ENCODE measurements at regions not wholly inside any gene's neighbourhood (a gene's known extent, or its start where the extent isn't known, plus 50 kb on each side); places are given as distances from the start of the nearest gene placed in this dataset.

DNA sequence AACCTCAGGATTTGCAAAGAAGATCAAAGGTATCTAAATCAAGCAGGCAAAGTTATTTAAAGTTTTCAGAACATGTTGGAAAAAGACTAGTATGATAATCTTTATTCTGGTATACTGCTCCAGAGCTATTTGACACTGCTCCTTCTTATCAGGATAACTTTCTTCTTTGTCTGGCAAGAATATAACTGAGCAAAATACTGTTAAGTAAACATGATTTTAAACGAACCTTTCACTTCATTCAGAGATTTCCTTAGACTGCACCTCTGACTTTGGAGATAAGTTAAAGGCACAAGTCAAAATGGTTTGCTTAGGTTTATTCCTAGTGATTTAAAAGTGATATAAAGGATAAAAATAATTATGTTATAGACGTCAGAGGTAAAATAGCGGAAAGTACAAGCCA is 103.9 kb upstream of the CCDC190 start:
- no peak for FAIRE-seq

DNA sequence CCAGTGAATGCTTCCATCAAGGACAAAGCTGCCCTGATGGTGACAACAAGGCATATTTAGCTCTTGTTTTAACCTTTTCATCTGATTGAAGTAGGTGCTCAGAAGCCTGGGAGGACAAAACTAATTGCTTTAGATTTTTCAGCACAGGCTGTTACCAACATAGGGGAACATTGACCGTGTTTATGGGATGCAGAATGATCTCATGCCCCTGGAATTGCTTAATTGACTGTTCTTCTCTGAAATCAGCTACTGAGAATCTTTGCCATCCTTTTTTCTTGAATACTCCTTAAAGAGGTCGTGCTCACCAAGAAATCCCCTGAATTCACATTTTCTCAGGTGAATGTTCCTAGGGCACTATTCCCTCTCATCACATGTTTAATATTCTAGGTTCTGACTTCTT is 95.9 kb upstream of the CCDC190 start:
- FAIRE-seq = no peak

DNA sequence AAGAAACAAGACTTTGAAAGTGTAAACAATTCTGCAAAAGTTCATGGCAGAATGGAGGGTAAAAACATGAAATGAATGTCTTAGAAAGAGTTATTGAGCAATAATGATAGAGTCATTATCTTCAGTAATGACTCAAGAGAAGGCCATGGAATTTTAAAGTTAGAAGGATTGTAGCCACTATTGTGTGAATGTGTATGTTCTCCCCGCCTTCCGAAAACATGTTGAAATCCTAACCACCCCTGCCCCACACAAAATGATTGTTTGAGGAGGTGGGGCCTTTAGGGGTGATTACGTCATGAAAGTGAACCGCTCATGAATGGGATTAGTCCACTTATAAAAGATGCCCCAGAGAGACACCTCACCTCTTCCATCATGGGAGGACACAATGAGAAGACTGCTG is 93.8 kb upstream of the CCDC190 start:
- FAIRE-seq = no peak

DNA sequence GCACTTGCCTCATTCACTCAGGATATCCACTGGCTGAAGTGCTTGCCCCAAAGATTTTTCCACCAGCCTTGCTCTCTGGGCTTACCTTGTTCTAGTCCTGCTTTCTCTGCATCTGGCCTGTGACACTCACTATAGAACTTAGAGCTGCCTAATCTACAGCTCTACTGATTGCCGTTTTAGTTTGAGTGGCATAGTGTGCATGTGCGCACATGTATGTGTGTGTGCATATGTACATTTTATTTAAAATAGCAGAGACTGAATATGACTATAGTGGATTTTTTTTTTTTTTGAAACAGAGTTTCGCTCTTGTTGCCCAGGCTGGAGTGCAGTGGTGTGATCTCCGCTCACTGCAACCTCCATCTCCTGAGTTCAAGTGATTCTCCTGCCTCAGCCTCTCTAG is 92.0 kb upstream of the CCDC190 start:
- no peak for FAIRE-seq

DNA sequence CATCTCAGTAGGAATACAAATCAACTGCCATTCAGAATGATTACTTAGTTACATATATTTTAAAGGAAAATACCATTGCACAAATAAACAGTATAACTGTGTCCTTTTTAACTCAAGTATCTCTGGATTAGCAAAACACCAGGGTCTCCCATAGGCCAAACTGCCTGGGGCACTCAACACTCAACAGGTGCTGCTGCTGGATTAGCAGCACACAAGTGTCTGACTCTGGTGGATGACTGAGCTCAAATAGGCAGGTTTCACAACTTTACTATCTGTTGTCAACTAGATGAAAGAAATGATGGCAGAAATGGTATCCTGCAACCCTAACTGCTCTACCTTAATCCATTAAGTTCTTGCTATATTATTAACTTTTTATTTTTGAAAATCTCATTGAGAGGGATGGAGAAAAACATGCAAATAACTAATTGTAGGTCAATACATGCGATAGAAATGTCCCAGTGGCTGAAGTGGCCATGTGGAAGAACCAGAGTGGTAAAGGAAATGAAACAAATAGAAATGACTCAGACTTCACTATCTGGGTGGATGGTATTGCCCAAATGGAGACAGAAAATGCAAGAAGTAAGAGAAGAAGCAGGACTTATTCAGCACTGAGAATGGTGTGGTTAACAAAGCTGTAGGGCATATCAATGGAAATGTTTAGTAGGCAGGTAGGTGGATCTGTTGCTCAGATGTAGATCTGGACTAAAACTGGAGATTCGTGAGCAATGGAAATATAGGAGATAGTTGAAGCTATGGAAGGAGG is 90.8 kb upstream of the CCDC190 start:
- FAIRE-seq = no peak

DNA sequence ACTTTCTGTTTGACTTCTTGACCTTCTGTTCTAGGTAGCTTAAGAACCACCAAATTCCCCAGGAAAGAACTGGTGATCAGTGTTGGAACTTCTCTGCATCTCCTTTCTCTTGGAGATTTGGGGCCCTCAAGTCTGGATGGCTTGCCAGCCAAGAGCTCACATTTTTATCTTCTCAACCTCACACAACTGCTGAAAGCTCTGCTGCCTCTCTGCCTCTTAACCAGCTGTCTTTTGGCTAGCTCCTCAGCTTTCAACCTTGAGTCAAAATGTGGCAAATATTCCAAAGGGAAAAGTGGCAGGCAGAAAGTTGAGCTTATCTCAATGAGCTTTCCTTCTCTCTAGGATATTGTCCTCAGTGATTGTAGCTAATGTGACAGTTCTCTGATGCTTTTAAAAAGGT is 89.2 kb upstream of the CCDC190 start:
- FAIRE-seq = no peak

DNA sequence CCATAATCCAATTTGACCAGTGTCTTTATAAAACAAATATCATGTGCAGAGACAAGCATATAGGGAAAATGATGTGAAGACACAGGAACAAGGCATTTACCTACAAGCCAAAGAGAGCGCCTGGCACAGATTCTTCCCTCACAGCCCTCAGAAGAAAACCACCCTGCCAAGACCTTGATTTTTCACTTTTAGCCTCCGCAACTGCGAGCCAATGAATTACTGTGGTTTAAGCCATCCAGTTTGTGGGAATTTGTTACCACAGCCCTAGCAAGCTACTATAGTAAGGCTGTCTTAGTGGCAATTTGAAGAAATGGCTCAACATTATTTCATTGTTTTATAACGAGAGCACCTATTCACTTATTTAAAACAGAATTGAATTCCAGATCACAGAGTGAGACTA is 85.7 kb upstream of the CCDC190 start:
- FAIRE-seq = no peak

DNA sequence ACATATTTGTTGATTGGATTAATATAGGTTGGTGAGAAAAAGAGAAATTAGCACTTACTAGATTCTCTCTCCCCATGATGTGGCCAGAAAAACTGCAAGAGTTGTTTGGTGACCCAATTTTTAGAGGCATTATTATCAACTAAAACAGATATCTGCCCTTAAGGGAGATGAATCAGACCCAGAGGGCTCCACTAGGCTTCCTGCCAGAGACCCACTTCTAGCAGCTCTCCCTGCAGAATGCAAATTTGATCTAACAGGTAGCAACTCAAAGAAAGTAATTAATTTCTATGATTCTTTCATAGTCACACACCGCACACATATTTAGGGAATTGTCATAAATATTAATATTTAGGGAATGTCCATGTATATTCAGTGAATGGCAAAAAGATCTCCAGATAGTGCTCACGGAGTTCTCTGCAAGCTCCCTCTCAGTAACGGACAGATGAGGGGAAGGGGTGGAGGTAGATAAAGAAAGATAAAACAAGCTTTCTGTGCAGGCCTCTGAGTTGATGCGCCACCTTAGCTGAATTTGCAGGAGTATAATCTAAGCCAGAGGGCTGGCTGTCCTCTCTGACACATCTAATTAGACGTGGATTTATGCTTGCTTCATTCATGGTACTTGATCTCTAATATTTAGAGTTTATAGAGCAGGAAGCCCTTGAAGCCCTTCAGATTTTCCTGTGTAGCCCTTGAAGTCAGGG is 84.1 kb upstream of the CCDC190 start:
- no peak for FAIRE-seq

DNA sequence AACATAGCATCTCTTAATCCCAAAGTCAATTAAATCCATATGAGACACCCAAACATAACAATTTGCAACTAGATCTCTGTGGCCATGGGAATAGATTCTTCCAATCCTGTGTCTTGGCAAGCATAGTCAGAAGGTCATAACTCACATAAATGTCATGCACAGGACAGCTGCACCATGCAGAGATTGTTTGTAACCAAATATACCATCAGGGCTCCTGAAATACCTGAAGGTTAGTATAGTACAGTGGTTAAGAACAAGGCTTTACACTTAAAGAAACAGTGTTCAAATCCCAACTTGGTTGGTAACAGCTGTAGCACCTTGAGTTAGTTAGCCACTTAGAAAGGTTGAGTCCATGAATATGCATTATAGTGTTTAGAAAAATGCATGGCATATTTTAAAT is 82.6 kb upstream of the CCDC190 start:
- no peak for FAIRE-seq

DNA sequence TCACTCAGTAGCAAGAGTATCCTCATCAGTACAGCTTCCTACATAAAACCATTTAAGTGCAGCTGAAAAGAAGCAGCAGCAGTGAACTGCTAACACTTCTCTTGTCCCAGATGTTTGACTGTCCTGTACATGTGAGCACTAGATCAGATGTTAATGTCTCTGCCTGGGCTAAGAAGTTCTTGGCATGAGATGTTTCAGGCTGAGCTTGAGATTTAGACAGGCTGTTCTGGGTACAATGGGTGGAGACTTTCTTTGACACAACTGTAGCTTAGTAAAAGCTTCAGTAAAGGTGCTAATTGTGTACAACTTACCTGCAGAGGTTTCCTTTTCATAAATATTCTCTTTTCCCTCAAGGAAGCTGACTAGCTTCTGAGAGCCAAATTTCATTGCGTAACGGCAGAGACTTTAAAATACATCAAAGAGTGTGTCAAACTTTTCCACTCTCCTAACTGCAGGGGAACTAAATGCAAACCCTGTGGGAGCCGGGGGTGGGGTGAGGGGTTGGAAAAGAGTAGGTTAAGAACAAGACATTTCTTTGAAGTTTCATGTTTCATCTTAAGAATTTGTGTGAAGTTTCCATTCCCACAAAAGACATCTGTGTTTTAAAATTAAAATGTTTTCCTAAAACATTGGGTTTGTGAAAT is 82.1 kb upstream of the CCDC190 start:
- FAIRE-seq = no peak

DNA sequence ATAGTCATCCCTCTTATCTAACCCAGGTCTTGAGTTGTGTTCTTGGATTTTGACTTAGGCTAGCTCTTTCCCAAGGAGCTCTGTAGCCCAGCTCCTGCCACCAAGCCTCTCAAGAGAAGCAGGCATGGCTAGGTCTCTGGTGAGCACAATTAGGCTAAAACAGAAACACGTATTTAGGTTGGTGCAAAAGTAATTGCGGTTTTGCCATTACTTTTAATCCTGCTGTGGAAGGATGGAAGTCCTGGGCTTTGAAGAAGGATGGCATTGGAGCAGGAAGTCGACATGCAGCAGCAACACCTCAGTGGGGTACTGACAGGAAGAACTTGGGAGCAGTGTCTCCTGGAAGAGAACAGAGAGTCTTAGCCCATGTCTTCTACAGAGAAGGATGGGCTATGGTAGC is 80.0 kb upstream of the CCDC190 start:
- FAIRE-seq = no peak

DNA sequence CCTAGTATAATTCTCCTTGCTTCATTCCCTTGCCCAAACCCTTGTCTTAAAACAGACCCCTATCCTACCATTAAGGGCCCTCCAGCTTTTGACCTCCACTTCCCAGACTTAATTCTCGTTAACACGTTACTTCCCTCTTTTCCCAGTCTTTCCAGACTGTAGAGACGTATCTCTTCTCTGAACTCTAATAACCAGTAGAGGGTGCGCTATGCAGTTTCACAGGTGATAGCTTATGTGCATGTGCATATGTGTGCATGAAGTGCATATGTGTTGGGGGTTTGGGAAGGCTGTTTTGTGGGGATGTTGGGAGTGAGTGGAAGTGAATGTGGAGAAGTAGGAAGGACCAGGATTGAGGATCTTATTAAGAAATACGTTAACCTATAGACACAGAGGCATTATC is 78.1 kb upstream of the CCDC190 start:
- FAIRE-seq = no peak

DNA sequence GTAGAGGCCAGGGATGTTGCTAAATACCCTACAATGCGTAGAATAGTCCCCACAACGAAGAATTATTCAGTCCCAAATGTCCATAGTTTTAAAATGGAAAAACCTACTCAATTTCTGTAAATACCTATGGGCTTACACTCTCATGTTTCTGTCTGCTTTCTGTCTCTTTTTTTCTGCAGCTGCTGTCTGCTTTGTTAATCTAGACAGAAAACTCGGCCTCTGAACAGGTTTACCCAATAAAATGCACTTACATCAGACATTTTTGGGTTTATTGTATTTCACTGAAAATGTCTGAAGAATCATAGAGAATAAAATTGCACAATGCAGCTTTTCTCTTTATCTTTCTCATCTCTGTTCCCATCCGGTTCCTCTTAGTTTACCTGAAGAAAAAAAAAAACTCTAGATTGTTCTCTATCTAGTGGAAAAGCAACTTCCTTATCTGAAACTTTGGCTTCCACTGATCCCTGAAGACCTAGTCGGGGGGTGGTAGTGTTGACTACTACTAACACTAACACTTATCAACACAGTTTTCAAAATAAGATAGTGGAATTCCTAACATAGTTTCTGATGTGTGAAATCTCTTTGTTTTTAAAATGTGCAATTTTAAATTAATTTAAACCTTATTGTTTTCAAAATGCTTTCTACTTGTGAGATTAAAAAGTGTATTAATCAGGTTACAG is 76.9 kb upstream of the CCDC190 start:
- no peak for FAIRE-seq

DNA sequence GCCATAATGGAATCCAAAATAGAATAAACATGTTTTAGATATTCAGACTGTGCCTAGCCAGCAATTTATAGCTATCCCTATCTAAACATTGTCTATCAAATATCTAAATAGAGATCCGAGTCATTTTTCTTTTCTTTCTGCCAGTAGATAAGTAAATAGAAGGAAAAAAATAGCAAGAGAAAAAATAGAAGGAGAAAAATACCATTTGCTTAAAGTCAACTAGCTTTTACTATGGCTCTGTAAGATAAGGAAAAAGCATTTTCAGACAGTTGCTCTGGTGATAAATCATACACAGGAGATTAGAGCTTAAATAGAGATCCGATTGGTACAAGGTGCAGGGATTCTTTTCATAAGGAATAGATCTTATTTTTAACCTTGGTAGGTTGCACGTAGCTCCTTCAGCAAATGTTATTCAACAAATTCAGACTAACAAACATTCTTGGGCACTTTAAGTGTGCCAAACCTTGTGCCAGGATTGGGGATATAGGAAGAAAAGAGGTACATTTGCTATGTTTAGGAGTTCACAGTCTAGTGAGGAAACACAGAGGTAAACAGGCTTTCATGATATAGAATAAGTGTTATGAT is 70.1 kb upstream of the CCDC190 start:
- FAIRE-seq = peak; percentile 82

DNA sequence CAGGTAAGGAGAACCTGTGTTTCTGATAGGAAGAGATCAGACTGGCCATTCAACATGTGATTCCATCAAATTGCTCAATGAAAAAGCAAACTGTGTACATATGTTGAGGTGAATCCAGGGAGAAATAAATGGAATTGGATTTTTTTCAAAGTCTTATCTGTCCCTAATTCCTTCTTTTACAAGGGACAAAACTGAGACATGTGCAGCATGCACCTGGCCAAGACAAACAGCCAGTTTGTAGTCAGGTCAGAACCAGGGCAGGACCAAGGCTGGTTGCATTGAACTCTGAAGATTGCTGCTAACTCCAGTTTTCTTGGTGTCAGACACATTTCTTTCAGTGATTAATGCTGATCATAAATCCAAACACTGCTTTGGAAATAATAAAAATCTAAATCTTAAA is 69.6 kb upstream of the CCDC190 start:
- FAIRE-seq = no peak

DNA sequence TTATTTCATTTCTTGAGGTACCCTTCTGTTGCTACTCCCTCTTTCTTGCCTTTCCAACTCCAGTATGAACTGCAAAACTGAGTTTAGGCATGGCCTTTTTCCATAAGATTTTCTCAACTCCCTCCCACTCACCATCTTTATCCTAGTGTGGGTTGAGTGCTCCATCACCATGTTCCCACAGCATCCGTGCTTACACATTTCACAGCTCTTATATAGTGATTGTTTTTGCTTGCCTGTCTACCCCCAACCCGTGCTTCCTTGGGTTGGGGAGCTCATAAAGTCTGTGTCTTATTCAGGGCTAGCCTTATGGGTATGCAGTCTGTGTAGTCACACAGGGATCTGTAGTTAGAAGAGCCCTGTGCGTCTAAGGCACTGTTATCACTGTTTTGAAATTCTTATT is 68.2 kb upstream of the CCDC190 start:
- FAIRE-seq = no peak

DNA sequence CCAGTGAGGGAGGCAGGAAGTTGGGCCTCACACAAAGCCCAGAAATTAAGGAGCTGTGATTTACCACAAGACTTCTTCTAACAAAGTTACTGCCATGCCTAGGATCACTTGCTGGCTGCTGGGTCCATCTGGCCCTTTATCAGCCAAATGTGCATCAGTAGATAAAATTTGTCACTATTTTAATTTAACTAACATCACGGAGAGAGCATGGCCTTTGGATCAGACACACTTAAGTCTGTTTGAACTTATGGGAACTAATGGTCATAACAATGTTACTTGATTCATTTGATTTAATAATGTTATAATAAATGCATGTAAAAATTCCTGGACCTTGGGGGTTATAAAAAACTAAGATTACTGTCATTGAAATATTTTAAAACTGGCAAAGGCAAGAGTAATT is 67.2 kb upstream of the CCDC190 start:
- FAIRE-seq = peak; percentile 33

DNA sequence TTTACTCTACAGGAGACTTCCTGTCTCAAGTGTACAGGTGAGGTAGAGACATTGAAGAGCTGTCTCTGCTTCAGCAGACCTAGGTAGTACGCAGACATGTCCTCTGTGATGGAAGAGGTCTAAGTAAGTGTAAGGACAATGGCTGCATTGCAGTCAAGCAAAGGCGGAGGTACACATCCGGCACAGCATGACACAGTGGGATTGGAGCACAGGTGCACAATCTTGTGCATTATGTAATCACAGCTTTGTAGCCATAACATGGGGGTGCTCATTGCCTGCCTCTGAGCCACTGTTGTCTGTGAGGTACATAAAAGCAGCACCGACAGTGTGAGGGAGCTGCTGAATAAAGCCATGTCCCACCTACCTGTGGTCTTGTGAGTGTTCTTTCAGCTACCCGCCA is 66.4 kb upstream of the CCDC190 start:
- FAIRE-seq = no peak

DNA sequence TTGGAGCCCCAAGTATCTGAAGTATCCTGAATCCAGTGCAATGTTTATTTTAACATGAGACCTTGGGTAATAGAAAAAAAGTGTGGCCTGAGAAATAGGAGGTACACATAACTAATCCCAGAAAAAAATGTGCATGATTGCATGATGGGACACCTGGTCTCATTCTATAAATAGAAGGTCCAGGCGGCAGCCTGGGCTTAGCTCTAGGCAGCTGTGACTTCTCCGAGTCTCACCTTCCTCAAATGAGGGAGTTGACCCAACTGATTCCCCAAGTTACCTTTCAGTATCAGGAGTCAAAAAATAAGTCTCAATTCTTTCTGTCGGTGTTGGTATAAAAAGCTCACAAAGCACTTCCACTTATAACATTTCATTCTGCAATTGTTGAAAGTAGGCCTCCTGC is 65.9 kb upstream of the CCDC190 start:
- FAIRE-seq = no peak

DNA sequence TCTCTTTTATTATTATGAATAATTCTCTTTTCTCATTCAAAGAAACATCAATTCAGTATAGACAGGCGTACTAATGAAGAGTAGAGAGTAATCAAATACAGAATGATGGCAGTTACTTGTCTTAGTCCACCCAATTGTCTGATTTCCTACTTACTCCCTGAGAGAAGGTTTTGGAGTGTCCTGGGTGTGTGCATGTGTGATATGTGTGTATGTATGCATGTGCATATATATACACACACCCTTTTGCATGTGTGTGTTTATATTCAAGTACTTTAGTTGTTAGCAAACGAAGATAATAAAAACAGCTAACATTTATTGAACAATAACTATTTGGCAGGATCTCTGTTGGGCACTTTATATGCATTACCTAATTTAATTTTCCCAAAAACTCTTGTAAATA is 63.2 kb upstream of the CCDC190 start:
- no peak for FAIRE-seq

DNA sequence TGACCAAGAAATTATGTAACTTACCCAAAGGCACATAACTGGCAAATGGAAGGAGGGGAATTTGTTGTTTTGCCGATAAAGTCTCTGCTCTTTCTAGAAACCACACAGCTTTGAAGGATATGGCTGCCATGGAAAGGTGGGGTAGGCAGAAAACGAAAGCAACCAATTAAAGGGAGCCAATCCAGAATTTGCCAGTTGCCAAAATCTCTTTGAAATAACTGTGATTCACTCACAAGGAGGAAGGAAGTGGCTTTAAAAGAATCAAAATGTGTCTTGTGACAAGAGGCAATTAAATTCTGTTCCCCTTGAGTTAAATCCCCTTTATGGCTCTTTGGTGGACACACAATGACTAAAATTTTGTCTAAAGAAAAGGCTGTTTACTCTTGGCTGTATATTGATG is 61.2 kb upstream of the CCDC190 start:
- no peak for FAIRE-seq

DNA sequence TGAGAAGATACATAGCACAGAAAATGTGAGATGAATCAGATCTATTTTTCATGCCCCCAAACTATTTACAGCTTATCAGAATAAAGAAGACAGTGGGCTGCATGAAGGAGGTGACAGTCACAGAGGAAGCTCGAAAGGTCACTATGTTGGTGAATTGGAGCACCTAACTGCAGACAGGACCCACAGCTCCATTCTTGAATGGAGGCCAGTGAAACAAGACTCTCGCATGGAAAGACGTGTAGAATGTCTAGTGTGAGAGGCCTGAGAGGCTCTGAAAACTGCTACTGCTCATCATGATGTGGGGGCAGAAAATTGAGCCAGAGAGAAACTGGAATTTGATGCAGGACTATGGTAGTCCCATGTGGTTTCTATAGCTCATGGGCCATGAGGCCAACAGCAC is 60.3 kb upstream of the CCDC190 start:
- FAIRE-seq = no peak

DNA sequence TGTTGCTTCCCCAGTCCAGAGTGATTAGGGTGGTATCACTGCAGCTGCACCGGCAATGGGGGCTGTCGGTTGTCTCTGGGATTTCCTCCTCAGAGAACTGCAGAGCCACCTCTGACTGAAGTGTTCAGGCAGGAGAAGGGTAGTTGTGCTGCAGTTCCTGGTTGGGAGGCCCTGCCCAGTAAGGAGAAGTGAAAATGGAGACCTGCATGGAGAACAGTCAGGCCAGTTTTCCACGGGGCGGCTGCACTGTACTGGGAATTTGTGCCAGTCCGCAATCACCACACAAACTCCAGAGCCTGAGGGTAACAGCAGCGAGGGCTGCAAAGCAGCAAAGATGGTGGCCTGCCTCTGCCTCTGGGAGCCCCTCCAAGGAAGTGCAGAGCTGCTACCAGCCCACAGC is 58.1 kb upstream of the CCDC190 start:
- FAIRE-seq = no peak

All from islet of Langerhans (tissue), 1 donor.